MM.1S (cell line): ENCODE measurements at regions not wholly inside any gene's neighbourhood (a gene's known extent, or its start where the extent isn't known, plus 50 kb on each side); places are given as distances from the start of the nearest gene placed in this dataset.

ENCODE experiments used
- DNase-seq: peaks from one replicate; pipeline ENCODE4 v3.0.0-alpha.2; 2015
- H2AFZ ChIP-seq: fragments of 300-600 bp; sonication (generic); 2 replicates; pipeline ENCODE4 v1.6.0; 2016; ENCODE audit warnings: antibody characterized with exemption, low read length
- H3F3A ChIP-seq: fragments of 300-600 bp; sonication (generic); 2 replicates; pipeline ENCODE4 v1.6.1; 2016; ENCODE audit warnings: mild to moderate bottlenecking, antibody characterized with exemption, low read length, moderate library complexity, mixed read lengths; ENCODE audit not compliant: insufficient read depth
- H3K27ac ChIP-seq: fragments of 300-600 bp; sonication (generic); 2 replicates; pipeline ENCODE4 v1.5.1; 2016; ENCODE audit warnings: mild to moderate bottlenecking, low read length
- H3K27me3 ChIP-seq: fragments of 300-600 bp; sonication (generic); replicated peaks from 2 replicates; pipeline ENCODE4 v1.6.0; 2016; ENCODE audit warnings: low read length; ENCODE audit not compliant: insufficient read depth
- H3K36me3 ChIP-seq: fragments of 300-600 bp; sonication (generic); replicated peaks from 2 replicates; pipeline ENCODE4 v1.6.1; 2016; ENCODE audit warnings: mild to moderate bottlenecking, low read length, mixed read lengths; ENCODE audit not compliant: insufficient read depth
- H3K4me1 ChIP-seq: fragments of 300-600 bp; sonication (generic); 2 replicates; pipeline ENCODE4 v1.6.1; 2016; ENCODE audit warnings: low read length, mixed read lengths
- H3K4me2 ChIP-seq: fragments of 300-600 bp; sonication (generic); 2 replicates; pipeline ENCODE4 v1.6.0; 2016; ENCODE audit warnings: low read depth, low read length
- H3K4me3 ChIP-seq: fragments of 300-600 bp; sonication (generic); 2 replicates; pipeline ENCODE4 v1.5.1; 2016; ENCODE audit warnings: low read length, mixed read lengths
- H3K79me2 ChIP-seq: fragments of 300-600 bp; sonication (generic); 2 replicates; pipeline ENCODE4 v1.6.1; 2016; ENCODE audit warnings: mixed run types, low read length, mixed read lengths
- H3K9ac ChIP-seq: fragments of 300-600 bp; sonication (generic); 2 replicates; pipeline ENCODE4 v1.6.1; 2016; ENCODE audit warnings: low read length, mixed read lengths
- H3K9me2 ChIP-seq: fragments of 300-600 bp; sonication (generic); replicated peaks from 2 replicates; pipeline ENCODE4 v1.6.1; 2016; ENCODE audit warnings: mild to moderate bottlenecking, low read length, mixed read lengths; ENCODE audit not compliant: insufficient read depth
- H3K9me3 ChIP-seq: fragments of 300-600 bp; sonication (generic); replicated peaks from 2 replicates; pipeline ENCODE4 v1.6.1; 2016; ENCODE audit warnings: mild to moderate bottlenecking, low read length, mixed read lengths; ENCODE audit not compliant: insufficient read depth
- H4K20me1 ChIP-seq: fragments of 300-600 bp; sonication (generic); 2 replicates; pipeline ENCODE4 v1.6.1; 2016; ENCODE audit warnings: mild to moderate bottlenecking, low read length, moderate library complexity, mixed read lengths; ENCODE audit not compliant: insufficient read depth
- EZH2 ChIP-seq: fragments of 300-600 bp; sonication (generic); optimal IDR thresholded peaks from 2 replicates; pipeline ENCODE3; 2017; ENCODE audit warnings: low read depth, mild to moderate bottlenecking, antibody characterized with exemption, low read length, mixed read lengths
- EZH2phosphoT487 ChIP-seq: fragments of 300-600 bp; sonication (generic); IDR thresholded peaks from 2 replicates; pipeline ENCODE4 v1.6.1; 2018; ENCODE audit warnings: antibody characterized with exemption, low read length
- TF ChIP-seq, protein P1 (sequence below): fragments of 300-600 bp; sonication (generic); IDR thresholded peaks from 2 replicates; pipeline ENCODE4 v1.5.1; 2016; ENCODE audit warnings: antibody characterized with exemption, low read length, mixed read lengths

DNA sequence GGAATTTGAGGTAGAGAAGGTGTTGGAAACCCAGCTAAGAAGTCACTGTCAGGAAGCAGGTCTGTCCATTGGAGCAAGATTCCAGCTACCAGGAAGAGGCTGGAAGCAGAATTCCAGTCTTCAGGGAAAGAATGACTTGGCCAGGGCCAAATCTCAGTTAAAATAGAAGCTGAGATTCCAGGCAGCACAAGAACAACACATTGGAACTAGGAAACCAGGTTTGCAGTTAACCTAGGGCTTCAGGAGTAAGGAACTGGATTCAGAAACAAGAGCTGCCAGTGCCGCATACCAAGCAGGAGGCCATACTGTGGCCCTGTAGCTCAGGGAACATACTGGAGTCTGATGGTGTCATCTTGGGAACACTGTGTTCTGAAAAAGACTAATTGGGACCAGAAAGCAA, 73.7 kb upstream of the FUCA2 start:
- H4K20me1 ChIP-seq = no peaks in the 10 kb centered on the region
- no peaks in the 10 kb centered on the region for H3K36me3 ChIP-seq
- TF ChIP-seq EZH2phosphoT487 = no peak
- TF ChIP-seq, protein P1, sequence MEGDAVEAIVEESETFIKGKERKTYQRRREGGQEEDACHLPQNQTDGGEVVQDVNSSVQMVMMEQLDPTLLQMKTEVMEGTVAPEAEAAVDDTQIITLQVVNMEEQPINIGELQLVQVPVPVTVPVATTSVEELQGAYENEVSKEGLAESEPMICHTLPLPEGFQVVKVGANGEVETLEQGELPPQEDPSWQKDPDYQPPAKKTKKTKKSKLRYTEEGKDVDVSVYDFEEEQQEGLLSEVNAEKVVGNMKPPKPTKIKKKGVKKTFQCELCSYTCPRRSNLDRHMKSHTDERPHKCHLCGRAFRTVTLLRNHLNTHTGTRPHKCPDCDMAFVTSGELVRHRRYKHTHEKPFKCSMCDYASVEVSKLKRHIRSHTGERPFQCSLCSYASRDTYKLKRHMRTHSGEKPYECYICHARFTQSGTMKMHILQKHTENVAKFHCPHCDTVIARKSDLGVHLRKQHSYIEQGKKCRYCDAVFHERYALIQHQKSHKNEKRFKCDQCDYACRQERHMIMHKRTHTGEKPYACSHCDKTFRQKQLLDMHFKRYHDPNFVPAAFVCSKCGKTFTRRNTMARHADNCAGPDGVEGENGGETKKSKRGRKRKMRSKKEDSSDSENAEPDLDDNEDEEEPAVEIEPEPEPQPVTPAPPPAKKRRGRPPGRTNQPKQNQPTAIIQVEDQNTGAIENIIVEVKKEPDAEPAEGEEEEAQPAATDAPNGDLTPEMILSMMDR = no peak
- no peak for TF ChIP-seq EZH2
- no peak overlapping the region for H3K4me3 ChIP-seq
- no peaks in the 10 kb centered on the region for H3K79me2 ChIP-seq
- H3K9me2 ChIP-seq = no peaks in the 10 kb centered on the region
- H3K4me2 ChIP-seq = no peak overlapping the region
- H3K9ac ChIP-seq = no peak overlapping the region
- DNase-seq = no peak
- no peaks in the 10 kb centered on the region for H3K27me3 ChIP-seq
- no peak overlapping the region for H2AFZ ChIP-seq
- no peaks in the 10 kb centered on the region for H3K4me1 ChIP-seq
- no peaks in the 10 kb centered on the region for H3K9me3 ChIP-seq
- no peak overlapping the region for H3K27ac ChIP-seq
- H3F3A ChIP-seq = no peaks in the 10 kb centered on the region

DNA sequence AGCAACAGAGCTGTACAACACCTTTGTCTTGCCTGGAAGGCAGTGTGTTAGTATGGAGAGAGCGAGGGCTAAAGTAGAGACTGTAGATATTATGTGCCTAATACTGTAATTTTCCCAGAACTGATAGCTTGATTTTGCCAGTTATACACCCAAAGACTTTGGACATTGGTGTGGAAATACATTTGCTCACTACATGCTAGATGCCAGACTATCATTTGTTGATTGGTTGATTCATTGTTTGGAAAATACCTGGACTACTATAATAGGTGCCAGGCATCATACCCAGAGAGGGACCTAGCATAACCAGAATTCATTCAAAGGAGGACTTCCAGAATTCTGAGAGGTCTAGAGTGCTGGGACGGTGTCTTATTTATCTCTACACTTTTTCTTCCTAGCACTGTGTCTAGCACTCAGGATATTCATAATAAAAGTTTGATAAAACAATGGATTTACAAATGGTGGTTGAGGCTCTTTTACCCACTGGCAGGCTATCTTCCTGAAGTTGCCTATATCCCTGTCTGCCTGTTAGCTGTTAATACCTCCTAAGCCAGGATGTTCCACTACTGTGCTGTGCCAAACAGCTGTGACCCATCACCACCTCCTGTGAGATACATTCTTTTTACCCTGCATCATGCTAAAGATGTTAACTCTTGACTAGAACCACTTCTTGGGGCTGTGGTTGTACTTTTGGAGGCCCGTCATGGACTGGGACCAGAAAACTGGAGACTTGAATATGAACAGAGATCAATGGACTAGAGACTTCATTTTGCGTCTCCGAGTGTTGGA, 72.2 kb upstream of the FUCA2 start:
- Histone ChIP-seq H2AFZ (no peak overlapping the region), H4K20me1 (no peaks in the 10 kb centered on the region), H3K36me3 (no peaks in the 10 kb centered on the region), H3K9me2 (no peaks in the 10 kb centered on the region), H3K27ac (no peak overlapping the region), H3F3A (no peaks in the 10 kb centered on the region), H3K27me3 (no peaks in the 10 kb centered on the region), H3K4me2 (no peak overlapping the region), H3K9me3 (no peaks in the 10 kb centered on the region), H3K4me3 (no peak overlapping the region), H3K4me1 (no peaks in the 10 kb centered on the region), H3K9ac (no peak overlapping the region), H3K79me2 (no peaks in the 10 kb centered on the region)
- TF ChIP-seq EZH2phosphoT487 (no peak), EZH2 (no peak)
- TF ChIP-seq, protein P1 = no peak
- no peak for DNase-seq

DNA sequence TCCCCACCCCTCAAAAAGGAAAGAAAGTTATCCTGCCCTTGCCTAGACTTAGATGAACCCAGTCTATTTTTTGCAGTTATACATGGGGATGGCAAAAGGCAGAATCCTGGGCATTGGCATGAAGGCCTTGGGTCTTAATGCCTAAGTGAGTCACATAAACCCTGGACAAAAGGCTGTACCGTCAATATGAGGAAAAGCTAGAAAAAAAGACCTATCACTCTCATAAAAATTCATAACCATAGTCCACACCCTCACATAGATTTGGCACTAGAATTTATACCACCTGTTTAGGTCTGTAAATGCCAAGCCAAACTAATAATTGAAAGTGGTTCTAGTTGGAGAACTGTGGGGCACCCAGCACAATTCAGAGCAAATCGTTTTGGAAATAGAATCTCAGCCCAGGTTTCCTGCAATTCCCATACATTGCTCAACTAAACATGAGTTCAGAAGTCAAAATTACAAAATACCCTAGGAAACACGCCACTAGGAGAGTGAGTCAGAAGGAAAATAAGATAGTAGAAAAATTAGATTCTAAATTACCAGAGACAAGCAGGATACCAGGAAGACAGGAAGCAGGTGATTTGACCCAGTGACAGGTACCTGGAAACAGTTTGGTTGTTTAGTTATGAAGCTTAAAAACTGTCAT, 70.4 kb upstream of the FUCA2 start:
- no peaks in the 10 kb centered on the region for H3K4me1 ChIP-seq
- H3K4me2 ChIP-seq = no peak overlapping the region
- no peaks in the 10 kb centered on the region for H3F3A ChIP-seq
- no peaks in the 10 kb centered on the region for H3K36me3 ChIP-seq
- no peak overlapping the region for H3K9ac ChIP-seq
- no peak overlapping the region for H2AFZ ChIP-seq
- H3K27me3 ChIP-seq = no peaks in the 10 kb centered on the region
- H3K9me2 ChIP-seq = no peaks in the 10 kb centered on the region
- no peaks in the 10 kb centered on the region for H3K9me3 ChIP-seq
- H3K27ac ChIP-seq = no peak overlapping the region
- no peak for TF ChIP-seq EZH2phosphoT487
- TF ChIP-seq, protein P1 = no peak
- no peak for TF ChIP-seq EZH2
- no peak overlapping the region for H3K4me3 ChIP-seq
- no peaks in the 10 kb centered on the region for H4K20me1 ChIP-seq
- no peaks in the 10 kb centered on the region for H3K79me2 ChIP-seq
- no peak for DNase-seq
